ENCODE measurements at regions not wholly inside any gene's neighbourhood (a gene's known extent, or its start where the extent isn't known, plus 50 kb on each side); places are given as distances from the start of the nearest gene placed in this dataset.

DNA sequence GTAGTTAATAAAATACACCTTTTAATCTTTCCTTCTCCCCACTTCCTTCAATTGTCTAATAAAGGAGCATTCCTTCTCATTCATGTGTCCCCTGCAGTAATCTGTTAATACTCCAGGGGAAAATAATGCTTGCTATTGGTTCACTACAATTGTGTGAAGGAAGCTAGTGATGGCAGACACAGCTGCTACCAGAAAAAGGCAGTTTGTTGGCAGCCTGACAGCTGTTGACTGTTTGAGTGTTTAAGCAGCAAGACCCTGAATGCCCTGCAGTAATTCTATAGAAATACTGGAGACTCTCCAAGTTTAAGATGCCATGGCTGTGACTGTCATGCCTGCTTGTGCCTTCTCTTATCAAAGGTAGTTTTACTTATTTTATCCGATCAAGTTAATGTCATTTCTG lies 359.5 kb downstream of the C4orf33 start:
- TF ChIP-seq YY1 (IDR thresholded peaks at IDR 0.05; ENCODE audit: insufficient read depth, insufficient read length) (no peak), ZNF274 (IDR thresholded peaks at IDR 0.05; ENCODE audit: low read depth, low read length) (no peak)
